ENCODE measurements at regions not wholly inside any gene's neighbourhood (a gene's known extent, or its start where the extent isn't known, plus 50 kb on each side); places are given as distances from the start of the nearest gene placed in this dataset.

GRCh38 chr1:228976316-228976715 is 241.0 kb downstream of the RHOU start:
- no peak for TF ChIP-seq CTCF (IDR thresholded peaks at IDR 0.05)
- Histone ChIP-seq H3K4me3 (ENCODE audit: low read depth, low read length) (no peak overlapping the region), H3K79me2 (no peaks in the 10 kb centered on the region)

GRCh38 chr1:228977307-228977706 is 242.0 kb downstream of the RHOU start:
- no peak overlapping the region for H3K27ac ChIP-seq
- peaks cover 9% of the 10 kb centered on the region for H3K4me1 ChIP-seq
- H3K4me3 ChIP-seq (ENCODE audit: low read depth, low read length), result no peak overlapping the region
- no peaks in the 10 kb centered on the region for H3K9me3 ChIP-seq (ENCODE audit: control insufficient read depth, low read length)
- H2AFZ ChIP-seq, result no peak overlapping the region
- no peak overlapping the region for H3K9ac ChIP-seq
- H3K4me2 ChIP-seq (ENCODE audit: low read length), result no peak overlapping the region
- no peaks in the 10 kb centered on the region for H3K27me3 ChIP-seq (ENCODE audit: control insufficient read depth, insufficient read depth, low read length)
- no peaks in the 10 kb centered on the region for H3K36me3 ChIP-seq (ENCODE audit: control insufficient read depth, insufficient read depth, low read length)
- TF ChIP-seq CTCF (IDR thresholded peaks at IDR 0.05), result no peak
- no peaks in the 10 kb centered on the region for H3K79me2 ChIP-seq

More at GRCh38 chr1:228976316-228976715, 241.0 kb downstream of the RHOU start:
- no peak overlapping the region for H3K27ac ChIP-seq
- no peaks in the 10 kb centered on the region for H3K36me3 ChIP-seq (ENCODE audit: control insufficient read depth, insufficient read depth, low read length)
- H2AFZ ChIP-seq, result no peak overlapping the region
- no peaks in the 10 kb centered on the region for H3K27me3 ChIP-seq (ENCODE audit: control insufficient read depth, insufficient read depth, low read length)
- no peak overlapping the region for H3K4me2 ChIP-seq (ENCODE audit: low read length)
- peaks cover 9% of the 10 kb centered on the region for H3K4me1 ChIP-seq
- H3K9me3 ChIP-seq (ENCODE audit: control insufficient read depth, low read length), result no peaks in the 10 kb centered on the region
- no peak overlapping the region for H3K9ac ChIP-seq

- no peaks in the 10 kb centered on the region for H3K79me2 ChIP-seq
- H3K9me3 ChIP-seq (ENCODE audit: control insufficient read depth, low read length), result no peaks in the 10 kb centered on the region
- no peak overlapping the region for H2AFZ ChIP-seq
- H3K9ac ChIP-seq, result no peak overlapping the region
- H3K27ac ChIP-seq, result no peak overlapping the region
- no peak overlapping the region for H3K4me2 ChIP-seq (ENCODE audit: low read length)
- no peaks in the 10 kb centered on the region for H3K27me3 ChIP-seq (ENCODE audit: control insufficient read depth, insufficient read depth, low read length)
- no peak overlapping the region for H3K4me3 ChIP-seq (ENCODE audit: low read depth, low read length)
- peaks cover 9% of the 10 kb centered on the region for H3K4me1 ChIP-seq
- H3K36me3 ChIP-seq (ENCODE audit: control insufficient read depth, insufficient read depth, low read length), result no peaks in the 10 kb centered on the region
- no peak for TF ChIP-seq CTCF (IDR thresholded peaks at IDR 0.05)
Observed at GRCh38 chr1:228977741-228978140, 242.5 kb downstream of the RHOU start.

- Histone ChIP-seq H3K36me3 (ENCODE audit: control insufficient read depth, insufficient read depth, low read length) (no peaks in the 10 kb centered on the region), H3K27me3 (ENCODE audit: control insufficient read depth, insufficient read depth, low read length) (no peaks in the 10 kb centered on the region), H3K4me2 (ENCODE audit: low read length) (peak overlapping the region; percentile 23), H3K9ac (no peak overlapping the region), H3K4me1 (peaks cover 9% of the 10 kb centered on the region), H3K4me3 (ENCODE audit: low read depth, low read length) (no peak overlapping the region), H2AFZ (peak overlapping the region; percentile 73), H3K27ac (no peak overlapping the region), H3K79me2 (no peaks in the 10 kb centered on the region), H3K9me3 (ENCODE audit: control insufficient read depth, low read length) (no peaks in the 10 kb centered on the region)
- no peak for TF ChIP-seq CTCF (IDR thresholded peaks at IDR 0.05)
Observed at GRCh38 chr1:228978484-228979324, 243.4 kb downstream of the RHOU start.

GRCh38 chr1:228979325-228979699 is 244.0 kb downstream of the RHOU start:
- Histone ChIP-seq H3K36me3 (ENCODE audit: control insufficient read depth, insufficient read depth, low read length) (no peaks in the 10 kb centered on the region), H3K9ac (no peak overlapping the region), H2AFZ (no peak overlapping the region), H3K27ac (no peak overlapping the region), H3K4me2 (ENCODE audit: low read length) (no peak overlapping the region), H3K4me3 (ENCODE audit: low read depth, low read length) (no peak overlapping the region), H3K9me3 (ENCODE audit: control insufficient read depth, low read length) (no peaks in the 10 kb centered on the region), H3K79me2 (no peaks in the 10 kb centered on the region), H3K4me1 (peaks cover 9% of the 10 kb centered on the region), H3K27me3 (ENCODE audit: control insufficient read depth, insufficient read depth, low read length) (no peaks in the 10 kb centered on the region)
- TF ChIP-seq CTCF (IDR thresholded peaks at IDR 0.05), result no peak

Data from parathyroid adenoma (tissue), 2 donors.